ENCODE measurements at regions not wholly inside any gene's neighbourhood (a gene's known extent, or its start where the extent isn't known, plus 50 kb on each side); places are given as distances from the start of the nearest gene placed in this dataset.

DNA sequence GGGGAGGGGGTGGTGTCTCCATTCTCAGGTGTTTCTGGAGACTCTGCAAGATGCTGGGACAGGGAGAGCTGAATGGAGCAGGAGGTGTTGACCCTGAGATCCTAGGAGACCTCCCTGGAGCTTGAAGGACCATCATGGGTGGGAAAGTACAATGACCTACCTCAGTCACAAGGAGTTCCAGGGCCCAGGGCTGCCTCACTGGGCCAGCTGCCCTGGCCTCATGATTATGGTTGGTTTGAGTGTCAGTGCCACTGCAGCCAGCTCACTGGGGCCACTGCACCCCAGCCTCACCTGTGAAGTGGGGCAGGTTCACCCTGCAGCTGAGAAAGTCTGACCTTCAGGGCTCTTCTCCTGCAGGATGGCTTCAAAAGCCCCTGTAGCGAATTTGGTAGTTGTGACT is 372.5 kb downstream of the IRX2 start:
- H3K27ac ChIP-seq: no peak overlapping the region
- TF ChIP-seq, protein P1, sequence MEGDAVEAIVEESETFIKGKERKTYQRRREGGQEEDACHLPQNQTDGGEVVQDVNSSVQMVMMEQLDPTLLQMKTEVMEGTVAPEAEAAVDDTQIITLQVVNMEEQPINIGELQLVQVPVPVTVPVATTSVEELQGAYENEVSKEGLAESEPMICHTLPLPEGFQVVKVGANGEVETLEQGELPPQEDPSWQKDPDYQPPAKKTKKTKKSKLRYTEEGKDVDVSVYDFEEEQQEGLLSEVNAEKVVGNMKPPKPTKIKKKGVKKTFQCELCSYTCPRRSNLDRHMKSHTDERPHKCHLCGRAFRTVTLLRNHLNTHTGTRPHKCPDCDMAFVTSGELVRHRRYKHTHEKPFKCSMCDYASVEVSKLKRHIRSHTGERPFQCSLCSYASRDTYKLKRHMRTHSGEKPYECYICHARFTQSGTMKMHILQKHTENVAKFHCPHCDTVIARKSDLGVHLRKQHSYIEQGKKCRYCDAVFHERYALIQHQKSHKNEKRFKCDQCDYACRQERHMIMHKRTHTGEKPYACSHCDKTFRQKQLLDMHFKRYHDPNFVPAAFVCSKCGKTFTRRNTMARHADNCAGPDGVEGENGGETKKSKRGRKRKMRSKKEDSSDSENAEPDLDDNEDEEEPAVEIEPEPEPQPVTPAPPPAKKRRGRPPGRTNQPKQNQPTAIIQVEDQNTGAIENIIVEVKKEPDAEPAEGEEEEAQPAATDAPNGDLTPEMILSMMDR (IDR thresholded peaks at IDR 0.05): no peak
- no peak for TF ChIP-seq ZFX (IDR thresholded peaks at IDR 0.05; ENCODE audit: borderline replicate concordance)

DNA sequence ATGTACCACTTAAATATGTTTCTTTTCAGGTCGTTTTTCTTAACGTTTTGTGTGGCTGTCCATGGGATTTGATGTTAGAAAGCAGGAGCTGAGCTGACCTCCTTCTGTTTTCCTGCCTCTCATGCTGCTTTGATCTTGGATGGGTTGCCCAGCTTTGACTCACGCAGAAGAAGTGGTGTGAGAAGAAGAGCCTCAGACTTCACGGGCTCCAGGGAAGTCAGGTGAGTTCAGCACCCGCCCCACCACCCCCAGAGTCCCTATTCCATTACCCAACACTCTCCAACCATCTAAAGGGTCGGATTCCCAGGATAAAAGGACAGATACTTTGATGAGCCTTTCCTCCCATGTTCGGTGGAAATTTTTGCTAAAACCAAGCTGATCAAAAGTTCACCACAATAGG is 373.4 kb downstream of the IRX2 start:
- H3K27ac ChIP-seq: no peak overlapping the region
- TF ChIP-seq, protein P1 (IDR thresholded peaks at IDR 0.05): no peak

DNA sequence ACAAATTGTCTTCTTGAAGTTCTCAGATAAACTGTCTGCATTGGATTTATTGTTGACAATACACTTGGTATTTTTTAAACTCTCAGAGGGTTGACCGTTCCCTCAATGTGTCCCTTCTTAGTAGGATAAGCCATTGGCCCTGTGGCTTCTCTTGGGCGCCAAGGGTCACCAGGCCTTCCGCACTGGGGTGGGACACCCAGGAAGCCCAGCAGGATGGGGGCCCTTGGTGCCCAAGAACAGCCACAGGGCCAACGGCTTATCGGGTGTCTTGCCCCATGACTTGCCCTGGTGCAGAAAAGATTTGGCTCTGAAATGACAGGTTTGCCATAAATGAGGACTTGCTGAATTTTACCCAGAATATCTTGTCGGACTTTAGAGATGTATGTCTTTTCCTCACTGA is 375.0 kb downstream of the IRX2 start:
- TF ChIP-seq ZFX (IDR thresholded peaks at IDR 0.05; ENCODE audit: borderline replicate concordance): no peak
- TF ChIP-seq, protein P1 (IDR thresholded peaks at IDR 0.05): no peak

DNA sequence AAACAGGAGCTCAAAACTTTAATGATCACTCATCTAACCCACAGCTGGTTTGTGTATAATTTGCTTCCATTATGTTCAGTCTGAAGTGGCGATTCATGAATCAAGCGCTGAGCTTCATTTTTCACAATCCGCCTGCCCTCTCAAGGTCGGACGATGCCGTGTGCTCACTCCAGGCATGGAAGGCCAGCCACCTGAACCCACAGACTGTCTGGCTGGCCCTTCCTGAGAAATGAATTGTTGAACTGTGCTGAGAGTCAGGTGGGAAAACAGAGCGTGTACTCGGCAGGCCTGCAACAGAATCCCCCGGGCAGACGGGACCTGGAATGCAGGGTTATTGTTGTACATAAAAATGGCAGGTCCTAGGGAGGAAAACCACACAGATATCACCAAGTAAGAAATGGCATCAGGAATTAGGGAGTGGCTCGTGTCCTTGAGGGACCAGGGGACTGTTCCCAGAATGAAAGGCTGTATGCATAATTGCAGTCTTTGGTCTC is 375.7 kb downstream of the IRX2 start:
- no peak for TF ChIP-seq ZFX (IDR thresholded peaks at IDR 0.05; ENCODE audit: borderline replicate concordance)
- TF ChIP-seq, protein P1 (IDR thresholded peaks at IDR 0.05): no peak
- no peak overlapping the region for H3K27ac ChIP-seq

More for the DNA sequence above, 375.0 kb downstream of the IRX2 start:
- no peak overlapping the region for H3K27ac ChIP-seq

DNA sequence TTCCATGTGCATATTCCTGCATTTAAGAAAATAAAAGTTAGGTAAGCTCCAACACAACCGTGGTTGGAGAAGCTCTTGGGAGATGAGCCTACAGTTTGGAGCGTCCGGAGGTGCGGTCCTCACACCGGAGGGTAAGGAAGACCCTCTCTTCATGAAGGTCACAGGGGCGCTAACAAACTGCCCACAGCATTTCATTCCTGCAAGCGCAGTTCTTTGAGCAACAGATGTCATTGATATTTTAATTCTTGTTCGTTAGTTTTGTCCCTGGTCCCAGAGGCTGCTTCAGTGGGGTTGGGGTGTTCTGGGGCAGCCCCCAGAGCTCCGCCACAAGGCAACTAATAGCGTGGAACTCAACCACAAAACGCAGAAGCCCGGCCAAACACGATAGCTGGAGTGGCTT is 376.2 kb downstream of the IRX2 start:
- TF ChIP-seq ZFX (IDR thresholded peaks at IDR 0.05; ENCODE audit: borderline replicate concordance): no peak
- TF ChIP-seq, protein P1 (IDR thresholded peaks at IDR 0.05): no peak
- H3K27ac ChIP-seq: no peak overlapping the region

DNA sequence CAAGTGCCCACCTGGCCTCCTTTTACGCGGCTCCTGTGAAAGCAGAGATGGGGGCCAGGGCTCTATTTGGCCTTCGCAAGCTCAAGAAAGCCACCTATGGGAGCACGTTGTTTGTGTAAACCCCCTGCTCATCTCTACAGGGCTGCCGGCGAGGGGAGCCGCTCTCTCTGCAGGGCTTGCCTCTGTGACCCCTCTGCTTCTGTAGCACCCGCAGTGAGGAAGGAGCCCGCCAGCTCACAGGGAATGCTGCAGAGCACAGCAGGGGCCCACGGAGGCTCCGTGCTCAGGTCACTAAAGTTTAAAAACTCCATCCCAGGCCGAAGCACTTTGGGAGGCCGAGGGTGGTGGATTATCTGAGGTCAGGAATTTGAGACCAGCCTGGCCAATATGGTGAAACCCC is 376.8 kb downstream of the IRX2 start:
- TF ChIP-seq, protein P1 (IDR thresholded peaks at IDR 0.05): no peak
- TF ChIP-seq ZFX (IDR thresholded peaks at IDR 0.05; ENCODE audit: borderline replicate concordance): no peak
- no peak overlapping the region for H3K27ac ChIP-seq

DNA sequence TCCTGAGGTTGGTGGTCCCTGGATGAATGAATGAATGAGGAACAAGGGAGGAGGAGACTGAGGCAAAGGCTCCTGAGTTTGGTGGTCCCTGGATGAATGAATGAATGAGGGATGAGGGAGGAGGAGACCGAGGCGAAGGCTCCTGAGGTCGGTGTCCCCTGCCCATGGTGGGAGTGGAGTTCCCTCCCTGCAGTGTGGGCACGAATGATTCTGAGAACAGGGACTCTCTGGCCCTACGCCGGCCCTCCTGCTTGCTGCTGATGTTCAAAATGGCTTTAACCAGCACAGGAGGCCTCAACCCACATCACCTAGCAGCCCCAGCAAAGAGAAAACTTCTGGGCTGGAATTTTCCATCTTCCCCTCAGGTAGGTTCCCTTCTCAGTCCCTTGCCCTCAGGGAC is 377.8 kb downstream of the IRX2 start:
- no peak overlapping the region for H3K27ac ChIP-seq
- TF ChIP-seq, protein P1 (IDR thresholded peaks at IDR 0.05): no peak
- TF ChIP-seq ZFX (IDR thresholded peaks at IDR 0.05; ENCODE audit: borderline replicate concordance): no peak
